HL-60 (cell line): ENCODE measurements at regions not wholly inside any gene's neighbourhood (a gene's known extent, or its start where the extent isn't known, plus 50 kb on each side); places are given as distances from the start of the nearest gene placed in this dataset.

Source experiments
- DNase-seq, 2 experiments: peaks; one replicate each; pipeline ENCODE4 v3.0.0-alpha.2; 2010 to 2020; ENCODE audit warnings: low read depth in 1 of 2, low spot score in 1 of 2
- H3K27ac ChIP-seq: fragments of 250-450 bp; sonication (Bioruptor Pico); replicated peaks from 2 replicates; pipeline ENCODE4 v1.5.1; 2020; ENCODE audit warnings: mild to moderate bottlenecking, moderate library complexity
- H3K27me3 ChIP-seq: fragments of 250-450 bp; sonication (Bioruptor Pico); 2 replicates; pipeline ENCODE4 v1.5.1; 2021; ENCODE audit warnings: mild to moderate bottlenecking, moderate library complexity; ENCODE audit not compliant: insufficient read depth, poor library complexity, severe bottlenecking
- H3K4me3 ChIP-seq: replicated peaks from 2 replicates; pipeline ENCODE4 v1.5.1; 2011; ENCODE audit warnings: mild to moderate bottlenecking, control low read depth, low read length; ENCODE audit not compliant: insufficient read depth
- GABPA ChIP-seq: IDR thresholded peaks from 2 replicates; pipeline ENCODE4 v1.6.1; 2012; ENCODE audit warnings: low read depth
- POLR2AphosphoS5 ChIP-seq: IDR thresholded peaks from 2 replicates; pipeline ENCODE4 v1.6.1; 2012; ENCODE audit warnings: low read depth
- SPI1 ChIP-seq: IDR thresholded peaks from 2 replicates; pipeline ENCODE4 v1.6.1; 2012; ENCODE audit warnings: low read depth, mild to moderate bottlenecking, borderline replicate concordance
- TF ChIP-seq, protein P1 (sequence below): IDR thresholded peaks from one replicate; pipeline ENCODE4 v1.5.1; 2011; ENCODE audit warnings: low read length, control low read depth, inconsistent platforms; ENCODE audit not compliant: insufficient read depth
- TF ChIP-seq, protein P2 (sequence below): IDR thresholded peaks from 2 replicates; pipeline ENCODE4 v1.6.1; 2012; ENCODE audit warnings: low read depth; ENCODE audit not compliant: insufficient replicate concordance

DNA sequence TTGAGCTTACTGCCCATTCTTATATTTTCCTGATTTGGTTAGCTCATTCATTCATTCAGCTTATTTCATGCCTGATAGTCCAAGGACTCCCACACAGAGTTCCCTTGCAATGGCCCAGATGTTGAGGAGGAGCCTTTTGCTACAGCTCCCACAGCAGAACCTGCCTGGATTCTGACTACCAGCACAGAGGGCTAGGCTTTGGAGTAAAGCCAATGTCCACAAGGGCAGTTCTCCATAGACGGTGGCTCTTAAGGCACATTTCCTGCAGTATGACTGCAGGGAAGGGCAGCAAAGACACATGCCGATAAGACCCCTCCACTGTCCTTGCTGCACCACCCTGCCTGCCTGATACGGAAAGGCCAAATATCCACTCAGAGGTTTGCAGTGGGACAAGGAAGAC is 112.3 kb upstream of the SYNDIG1 start:
- no peak for DNase-seq
- TF ChIP-seq, protein P1, sequence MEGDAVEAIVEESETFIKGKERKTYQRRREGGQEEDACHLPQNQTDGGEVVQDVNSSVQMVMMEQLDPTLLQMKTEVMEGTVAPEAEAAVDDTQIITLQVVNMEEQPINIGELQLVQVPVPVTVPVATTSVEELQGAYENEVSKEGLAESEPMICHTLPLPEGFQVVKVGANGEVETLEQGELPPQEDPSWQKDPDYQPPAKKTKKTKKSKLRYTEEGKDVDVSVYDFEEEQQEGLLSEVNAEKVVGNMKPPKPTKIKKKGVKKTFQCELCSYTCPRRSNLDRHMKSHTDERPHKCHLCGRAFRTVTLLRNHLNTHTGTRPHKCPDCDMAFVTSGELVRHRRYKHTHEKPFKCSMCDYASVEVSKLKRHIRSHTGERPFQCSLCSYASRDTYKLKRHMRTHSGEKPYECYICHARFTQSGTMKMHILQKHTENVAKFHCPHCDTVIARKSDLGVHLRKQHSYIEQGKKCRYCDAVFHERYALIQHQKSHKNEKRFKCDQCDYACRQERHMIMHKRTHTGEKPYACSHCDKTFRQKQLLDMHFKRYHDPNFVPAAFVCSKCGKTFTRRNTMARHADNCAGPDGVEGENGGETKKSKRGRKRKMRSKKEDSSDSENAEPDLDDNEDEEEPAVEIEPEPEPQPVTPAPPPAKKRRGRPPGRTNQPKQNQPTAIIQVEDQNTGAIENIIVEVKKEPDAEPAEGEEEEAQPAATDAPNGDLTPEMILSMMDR = no peak
- TF ChIP-seq, protein P2, sequence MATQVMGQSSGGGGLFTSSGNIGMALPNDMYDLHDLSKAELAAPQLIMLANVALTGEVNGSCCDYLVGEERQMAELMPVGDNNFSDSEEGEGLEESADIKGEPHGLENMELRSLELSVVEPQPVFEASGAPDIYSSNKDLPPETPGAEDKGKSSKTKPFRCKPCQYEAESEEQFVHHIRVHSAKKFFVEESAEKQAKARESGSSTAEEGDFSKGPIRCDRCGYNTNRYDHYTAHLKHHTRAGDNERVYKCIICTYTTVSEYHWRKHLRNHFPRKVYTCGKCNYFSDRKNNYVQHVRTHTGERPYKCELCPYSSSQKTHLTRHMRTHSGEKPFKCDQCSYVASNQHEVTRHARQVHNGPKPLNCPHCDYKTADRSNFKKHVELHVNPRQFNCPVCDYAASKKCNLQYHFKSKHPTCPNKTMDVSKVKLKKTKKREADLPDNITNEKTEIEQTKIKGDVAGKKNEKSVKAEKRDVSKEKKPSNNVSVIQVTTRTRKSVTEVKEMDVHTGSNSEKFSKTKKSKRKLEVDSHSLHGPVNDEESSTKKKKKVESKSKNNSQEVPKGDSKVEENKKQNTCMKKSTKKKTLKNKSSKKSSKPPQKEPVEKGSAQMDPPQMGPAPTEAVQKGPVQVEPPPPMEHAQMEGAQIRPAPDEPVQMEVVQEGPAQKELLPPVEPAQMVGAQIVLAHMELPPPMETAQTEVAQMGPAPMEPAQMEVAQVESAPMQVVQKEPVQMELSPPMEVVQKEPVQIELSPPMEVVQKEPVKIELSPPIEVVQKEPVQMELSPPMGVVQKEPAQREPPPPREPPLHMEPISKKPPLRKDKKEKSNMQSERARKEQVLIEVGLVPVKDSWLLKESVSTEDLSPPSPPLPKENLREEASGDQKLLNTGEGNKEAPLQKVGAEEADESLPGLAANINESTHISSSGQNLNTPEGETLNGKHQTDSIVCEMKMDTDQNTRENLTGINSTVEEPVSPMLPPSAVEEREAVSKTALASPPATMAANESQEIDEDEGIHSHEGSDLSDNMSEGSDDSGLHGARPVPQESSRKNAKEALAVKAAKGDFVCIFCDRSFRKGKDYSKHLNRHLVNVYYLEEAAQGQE = no peak
- no peak for TF ChIP-seq GABPA
- no peak for TF ChIP-seq SPI1
- TF ChIP-seq POLR2AphosphoS5 = no peak
- Histone ChIP-seq H3K27ac (no peak overlapping the region), H3K27me3 (no peaks in the 10 kb centered on the region), H3K4me3 (no peak overlapping the region)

DNA sequence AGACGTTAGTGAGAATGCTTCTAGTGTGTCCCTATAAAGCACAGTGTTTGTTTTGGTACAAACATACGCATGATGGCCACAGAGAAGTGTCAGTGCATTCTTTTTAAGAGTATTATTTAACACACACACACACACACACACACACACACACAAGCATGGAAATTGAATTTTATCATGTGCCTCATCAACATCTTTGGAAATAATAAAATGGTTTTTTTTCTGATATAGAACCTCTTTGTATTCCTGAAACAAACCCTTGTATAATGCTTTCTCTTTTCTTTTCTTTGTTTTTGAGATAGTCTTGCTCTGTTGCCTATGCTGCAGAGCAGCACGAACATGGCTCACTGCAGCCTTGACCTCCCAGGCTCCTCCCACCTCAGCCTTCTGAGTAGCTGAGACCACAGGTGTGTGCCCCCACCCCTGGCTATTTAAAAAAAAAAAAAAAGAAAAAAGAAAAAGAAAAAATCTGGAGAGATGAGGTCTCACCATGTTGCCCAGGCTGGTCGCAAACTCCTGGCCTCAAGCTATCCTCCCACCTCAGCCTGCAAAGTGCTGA is 116.2 kb upstream of the SYNDIG1 start:
- no peak for TF ChIP-seq GABPA
- Histone ChIP-seq H3K27me3 (no peaks in the 10 kb centered on the region), H3K4me3 (no peak overlapping the region), H3K27ac (no peak overlapping the region)
- no peak for DNase-seq

DNA sequence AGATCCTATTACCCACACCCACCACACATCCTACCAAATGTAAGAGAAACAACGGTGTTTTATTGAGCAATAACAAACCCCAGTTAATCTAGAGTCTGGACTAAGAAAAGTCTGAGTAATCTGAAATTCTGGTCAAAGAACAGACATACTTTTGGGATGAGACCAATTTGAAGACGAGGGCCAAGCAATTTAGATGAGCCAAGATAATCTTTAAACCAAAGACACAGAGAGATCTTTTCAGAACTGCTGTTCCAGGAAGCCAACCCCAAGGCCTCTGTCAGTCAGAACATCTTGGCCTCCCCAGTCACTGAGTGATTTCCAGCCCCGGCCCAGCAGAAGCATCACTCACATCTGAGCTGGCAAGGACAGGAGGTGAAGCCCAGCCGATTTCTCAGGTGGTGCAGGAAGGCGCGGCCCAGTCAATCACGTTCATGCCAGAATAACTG is 118.5 kb upstream of the SYNDIG1 start:
- TF ChIP-seq POLR2AphosphoS5 (no peak), SPI1 (no peak), GABPA (no peak)
- TF ChIP-seq, protein P2 = no peak
- TF ChIP-seq, protein P1 = no peak
- Histone ChIP-seq H3K27ac (no peak overlapping the region), H3K4me3 (no peak overlapping the region), H3K27me3 (no peaks in the 10 kb centered on the region)
- no peak for DNase-seq

DNA sequence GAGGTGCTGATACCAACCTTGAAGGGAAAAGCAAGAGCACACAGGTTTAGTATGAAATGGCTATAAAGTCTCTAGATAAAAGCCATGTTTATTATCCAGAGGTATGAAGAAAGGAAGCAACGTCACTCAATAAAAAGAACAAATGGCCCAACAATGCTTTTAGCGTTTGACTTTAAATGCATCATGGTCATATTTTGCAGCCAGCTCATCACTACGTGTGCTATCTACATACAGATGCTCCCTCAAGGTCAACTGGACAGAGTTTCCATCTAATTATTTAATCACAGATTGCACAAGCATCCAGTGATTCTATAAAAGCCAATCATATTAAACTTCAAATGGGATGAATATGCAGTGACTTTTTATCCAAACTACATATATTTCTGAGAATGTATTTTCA is 127.6 kb upstream of the SYNDIG1 start:
- TF ChIP-seq, protein P2 = no peak
- TF ChIP-seq, protein P1 = no peak
- TF ChIP-seq SPI1 (no peak), POLR2AphosphoS5 (no peak), GABPA (no peak)
- DNase-seq = no peak
- H3K4me3 ChIP-seq = no peak overlapping the region
- H3K27ac ChIP-seq = no peak overlapping the region
- H3K27me3 ChIP-seq = no peaks in the 10 kb centered on the region
